Neural cell (in vitro differentiated cells): ENCODE measurements at regions not wholly inside any gene's neighbourhood (a gene's known extent, or its start where the extent isn't known, plus 50 kb on each side); places are given as distances from the start of the nearest gene placed in this dataset.

Experiments
- H2AFZ ChIP-seq: fragments of 200-600, 300-800 bp; sonication (generic), shearing (Covaris generic); 2 replicates; pipeline ENCODE4 v1.6.0; 2014; ENCODE audit warnings: low read depth, mild to moderate bottlenecking, antibody characterized with exemption, low read length, moderate library complexity
- H3F3A ChIP-seq: fragments of 200-600 bp; shearing (Covaris generic); 2 replicates; pipeline ENCODE4 v1.6.1; 2016; ENCODE audit warnings: mild to moderate bottlenecking, moderate library complexity, mixed read lengths, antibody characterized with exemption, low read length; ENCODE audit not compliant: insufficient read depth, poor library complexity, severe bottlenecking
- H3K27ac ChIP-seq: fragments of 200-600, 300-800 bp; sonication (generic), shearing (Covaris generic); 2 replicates; pipeline ENCODE4 v1.5.1; 2014; ENCODE audit warnings: mild to moderate bottlenecking, low read length, moderate library complexity
- H3K27me3 ChIP-seq: fragments of 300-800, 200-600 bp; sonication (generic), shearing (Covaris generic); 2 replicates; pipeline ENCODE4 v1.6.0; 2014; ENCODE audit warnings: mild to moderate bottlenecking, low read depth, low read length, moderate library complexity; ENCODE audit not compliant: insufficient read depth
- H3K36me3 ChIP-seq: fragments of 300-800, 200-600 bp; sonication (generic), shearing (Covaris generic); 2 replicates; pipeline ENCODE4 v1.5.1; 2014; ENCODE audit warnings: mild to moderate bottlenecking, antibody characterized with exemption, low read length, moderate library complexity; ENCODE audit not compliant: insufficient read depth
- H3K4me2 ChIP-seq: fragments of 300-800, 200-600 bp; sonication (generic), shearing (Covaris generic); 2 replicates; pipeline ENCODE4 v1.6.0; 2014; ENCODE audit warnings: mild to moderate bottlenecking, low read length
- H3K4me3 ChIP-seq: fragments of 300-800, 200-600 bp; sonication (generic), shearing (Covaris generic); 2 replicates; pipeline ENCODE4 v1.5.1; 2014; ENCODE audit warnings: mild to moderate bottlenecking, low read length, moderate library complexity
- H3K79me2 ChIP-seq: fragments of 200-600 bp; shearing (Covaris generic); replicated peaks from 2 replicates; pipeline ENCODE4 v1.6.0; 2014; ENCODE audit warnings: mild to moderate bottlenecking, low read length, moderate library complexity; ENCODE audit not compliant: insufficient read depth
- H3K9ac ChIP-seq: fragments of 300-800, 200-600 bp; sonication (generic), shearing (Covaris generic); 2 replicates; pipeline ENCODE4 v1.6.1; 2016; ENCODE audit warnings: mild to moderate bottlenecking, low read length, mixed read lengths
- H3K9me2 ChIP-seq: fragments of 200-600 bp; shearing (Covaris generic); 2 replicates; pipeline ENCODE4 v1.6.1; 2016; ENCODE audit warnings: mild to moderate bottlenecking, low read length, mixed read lengths; ENCODE audit not compliant: insufficient read depth
- H3K9me3 ChIP-seq: fragments of 200-600, 300-800 bp; sonication (generic), shearing (Covaris generic); 2 replicates; pipeline ENCODE4 v1.6.1; 2016; ENCODE audit warnings: mild to moderate bottlenecking, mixed run types, low read length, moderate library complexity, mixed read lengths
- H4K20me1 ChIP-seq: fragments of 200-600 bp; shearing (Covaris generic); 2 replicates; pipeline ENCODE4 v1.6.1; 2016; ENCODE audit warnings: mild to moderate bottlenecking, mixed run types; ENCODE audit not compliant: insufficient read depth
- CTCF ChIP-seq: fragments of 450-650 bp; IDR thresholded peaks from 2 replicates; pipeline ENCODE4 v1.5.1; 2014; ENCODE audit warnings: antibody characterized with exemption, mild to moderate bottlenecking, moderate library complexity; ENCODE audit not compliant: poor library complexity, severe bottlenecking
- EP300 ChIP-seq: fragments of 450-650 bp; conservative IDR thresholded peaks from 2 replicates; pipeline ENCODE4 v1.6.1; 2014; ENCODE audit warnings: antibody characterized with exemption, mild to moderate bottlenecking, moderate library complexity; ENCODE audit not compliant: poor library complexity, severe bottlenecking
- EZH2 ChIP-seq: fragments of 200-600, 300-800 bp; shearing (Covaris generic), sonication (generic); IDR thresholded peaks from 2 replicates; pipeline ENCODE4 v1.6.1; 2014; ENCODE audit warnings: antibody characterized with exemption, low read length, borderline replicate concordance, mild to moderate bottlenecking; ENCODE audit not compliant: insufficient read depth, poor library complexity, severe bottlenecking
- MXI1 ChIP-seq: fragments of 450-650 bp; conservative IDR thresholded peaks from 2 replicates; pipeline ENCODE4 v1.6.1; 2014; ENCODE audit warnings: antibody characterized with exemption, mild to moderate bottlenecking; ENCODE audit not compliant: poor library complexity, severe bottlenecking
- POLR2AphosphoS5 ChIP-seq: IDR thresholded peaks from 2 replicates; pipeline ENCODE4 v1.6.1; 2012
- RAD21 ChIP-seq: fragments of 450-650 bp; conservative IDR thresholded peaks from 2 replicates; pipeline ENCODE4 v1.6.1; 2014; ENCODE audit warnings: antibody characterized with exemption, mild to moderate bottlenecking, moderate library complexity
- SMC3 ChIP-seq: fragments of 450-650 bp; conservative IDR thresholded peaks from 2 replicates; pipeline ENCODE4 v1.6.1; 2014; ENCODE audit warnings: antibody characterized with exemption, mild to moderate bottlenecking, moderate library complexity; ENCODE audit not compliant: poor library complexity
- TAF1 ChIP-seq: IDR thresholded peaks from 2 replicates; pipeline ENCODE4 v1.6.1; 2012; ENCODE audit warnings: low read depth
- TF ChIP-seq, protein P1 (sequence below): IDR thresholded peaks from 2 replicates; pipeline ENCODE4 v1.6.1; 2012; ENCODE audit warnings: borderline replicate concordance

DNA sequence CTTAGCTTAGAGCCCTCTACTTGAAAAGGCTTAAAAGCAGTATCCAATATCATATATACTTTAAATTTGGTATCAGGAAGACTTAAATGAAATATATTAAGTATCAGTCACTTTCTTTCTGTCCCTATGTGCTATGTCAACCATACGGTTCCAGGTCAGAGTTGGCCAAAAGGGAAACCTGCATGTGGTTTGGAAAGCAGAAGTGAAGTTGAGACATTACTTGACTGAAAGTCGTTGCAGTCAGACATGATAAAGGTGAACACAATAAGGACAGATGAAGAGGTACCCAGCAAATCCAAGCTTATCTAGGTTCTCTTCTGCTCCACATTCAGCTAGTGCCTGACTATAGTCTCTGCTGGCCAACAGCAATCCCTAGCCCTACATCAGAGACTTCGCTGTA is 336.8 kb downstream of the KCNA4 start:
- no peaks in the 10 kb centered on the region for H3F3A ChIP-seq
- H3K27me3 ChIP-seq: no peaks in the 10 kb centered on the region
- no peaks in the 10 kb centered on the region for H3K9me3 ChIP-seq
- H3K4me2 ChIP-seq: no peak overlapping the region
- H3K79me2 ChIP-seq: no peaks in the 10 kb centered on the region
- H3K36me3 ChIP-seq: no peaks in the 10 kb centered on the region
- no peaks in the 10 kb centered on the region for H4K20me1 ChIP-seq
- H3K27ac ChIP-seq: no peak overlapping the region
- no peak overlapping the region for H2AFZ ChIP-seq
- no peaks in the 10 kb centered on the region for H3K9me2 ChIP-seq
- H3K9ac ChIP-seq: no peak overlapping the region
- TF ChIP-seq POLR2AphosphoS5 (no peak), RAD21 (no peak), CTCF (no peak), TAF1 (no peak)
- H3K4me3 ChIP-seq: no peak overlapping the region

- no peaks in the 10 kb centered on the region for H4K20me1 ChIP-seq
- no peak overlapping the region for H2AFZ ChIP-seq
- H3F3A ChIP-seq: no peaks in the 10 kb centered on the region
- TF ChIP-seq MXI1 (no peak), EZH2 (no peak), SMC3 (no peak), RAD21 (no peak), EP300 (no peak), TAF1 (no peak), CTCF (no peak), POLR2AphosphoS5 (no peak)
- TF ChIP-seq, protein P1, sequence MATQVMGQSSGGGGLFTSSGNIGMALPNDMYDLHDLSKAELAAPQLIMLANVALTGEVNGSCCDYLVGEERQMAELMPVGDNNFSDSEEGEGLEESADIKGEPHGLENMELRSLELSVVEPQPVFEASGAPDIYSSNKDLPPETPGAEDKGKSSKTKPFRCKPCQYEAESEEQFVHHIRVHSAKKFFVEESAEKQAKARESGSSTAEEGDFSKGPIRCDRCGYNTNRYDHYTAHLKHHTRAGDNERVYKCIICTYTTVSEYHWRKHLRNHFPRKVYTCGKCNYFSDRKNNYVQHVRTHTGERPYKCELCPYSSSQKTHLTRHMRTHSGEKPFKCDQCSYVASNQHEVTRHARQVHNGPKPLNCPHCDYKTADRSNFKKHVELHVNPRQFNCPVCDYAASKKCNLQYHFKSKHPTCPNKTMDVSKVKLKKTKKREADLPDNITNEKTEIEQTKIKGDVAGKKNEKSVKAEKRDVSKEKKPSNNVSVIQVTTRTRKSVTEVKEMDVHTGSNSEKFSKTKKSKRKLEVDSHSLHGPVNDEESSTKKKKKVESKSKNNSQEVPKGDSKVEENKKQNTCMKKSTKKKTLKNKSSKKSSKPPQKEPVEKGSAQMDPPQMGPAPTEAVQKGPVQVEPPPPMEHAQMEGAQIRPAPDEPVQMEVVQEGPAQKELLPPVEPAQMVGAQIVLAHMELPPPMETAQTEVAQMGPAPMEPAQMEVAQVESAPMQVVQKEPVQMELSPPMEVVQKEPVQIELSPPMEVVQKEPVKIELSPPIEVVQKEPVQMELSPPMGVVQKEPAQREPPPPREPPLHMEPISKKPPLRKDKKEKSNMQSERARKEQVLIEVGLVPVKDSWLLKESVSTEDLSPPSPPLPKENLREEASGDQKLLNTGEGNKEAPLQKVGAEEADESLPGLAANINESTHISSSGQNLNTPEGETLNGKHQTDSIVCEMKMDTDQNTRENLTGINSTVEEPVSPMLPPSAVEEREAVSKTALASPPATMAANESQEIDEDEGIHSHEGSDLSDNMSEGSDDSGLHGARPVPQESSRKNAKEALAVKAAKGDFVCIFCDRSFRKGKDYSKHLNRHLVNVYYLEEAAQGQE: no peak
- H3K9me3 ChIP-seq: no peaks in the 10 kb centered on the region
- H3K27me3 ChIP-seq: no peaks in the 10 kb centered on the region
- H3K79me2 ChIP-seq: no peaks in the 10 kb centered on the region
- no peaks in the 10 kb centered on the region for H3K36me3 ChIP-seq
- no peaks in the 10 kb centered on the region for H3K9me2 ChIP-seq
- no peak overlapping the region for H3K4me3 ChIP-seq
- H3K4me2 ChIP-seq: no peak overlapping the region
- H3K27ac ChIP-seq: no peak overlapping the region
- H3K9ac ChIP-seq: no peak overlapping the region
Observed at GRCh38 chr11:29676993-29677392, 339.8 kb downstream of the KCNA4 start.
